Panc1 (cell line): ENCODE measurements at regions not wholly inside any gene's neighbourhood (a gene's known extent, or its start where the extent isn't known, plus 50 kb on each side); places are given as distances from the start of the nearest gene placed in this dataset.

ENCODE experiments used
- POLR2AphosphoS5 ChIP-seq: IDR thresholded peaks from 2 replicates; pipeline ENCODE4 v1.6.1; 2012; ENCODE audit warnings: mild to moderate bottlenecking, low read depth, low read length, moderate library complexity
- TCF7L2 ChIP-seq: IDR thresholded peaks from 2 replicates; pipeline ENCODE4 v1.6.1; 2011; ENCODE audit warnings: mild to moderate bottlenecking, low read depth, low read length, inconsistent platforms
- TF ChIP-seq, protein P1 (sequence below): fragments of 450-650 bp; IDR thresholded peaks from 2 replicates; pipeline ENCODE4 v1.5.1; 2017; ENCODE audit warnings: mild to moderate bottlenecking

DNA sequence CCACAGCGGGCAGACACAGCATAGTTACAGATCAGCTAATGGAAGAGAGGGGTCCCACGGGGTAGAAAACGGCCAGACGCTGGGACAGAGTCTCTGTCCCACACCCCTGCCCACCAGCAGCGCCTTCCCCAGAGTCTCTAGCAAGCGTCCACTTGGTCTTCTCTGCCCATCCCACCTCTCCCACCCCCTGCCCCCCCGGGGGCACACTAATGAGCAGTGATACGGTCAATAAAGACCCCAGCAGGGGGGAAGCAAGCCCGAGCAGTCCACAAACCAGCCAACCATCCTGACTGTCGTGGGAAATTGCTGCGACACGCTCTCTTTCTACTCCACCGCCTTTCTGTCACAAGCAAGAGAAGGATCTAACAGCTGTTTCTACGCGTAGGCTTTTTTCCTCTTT is 374.7 kb downstream of the NPHP4 start:
- TF ChIP-seq TCF7L2, result no peak
- TF ChIP-seq, protein P1, sequence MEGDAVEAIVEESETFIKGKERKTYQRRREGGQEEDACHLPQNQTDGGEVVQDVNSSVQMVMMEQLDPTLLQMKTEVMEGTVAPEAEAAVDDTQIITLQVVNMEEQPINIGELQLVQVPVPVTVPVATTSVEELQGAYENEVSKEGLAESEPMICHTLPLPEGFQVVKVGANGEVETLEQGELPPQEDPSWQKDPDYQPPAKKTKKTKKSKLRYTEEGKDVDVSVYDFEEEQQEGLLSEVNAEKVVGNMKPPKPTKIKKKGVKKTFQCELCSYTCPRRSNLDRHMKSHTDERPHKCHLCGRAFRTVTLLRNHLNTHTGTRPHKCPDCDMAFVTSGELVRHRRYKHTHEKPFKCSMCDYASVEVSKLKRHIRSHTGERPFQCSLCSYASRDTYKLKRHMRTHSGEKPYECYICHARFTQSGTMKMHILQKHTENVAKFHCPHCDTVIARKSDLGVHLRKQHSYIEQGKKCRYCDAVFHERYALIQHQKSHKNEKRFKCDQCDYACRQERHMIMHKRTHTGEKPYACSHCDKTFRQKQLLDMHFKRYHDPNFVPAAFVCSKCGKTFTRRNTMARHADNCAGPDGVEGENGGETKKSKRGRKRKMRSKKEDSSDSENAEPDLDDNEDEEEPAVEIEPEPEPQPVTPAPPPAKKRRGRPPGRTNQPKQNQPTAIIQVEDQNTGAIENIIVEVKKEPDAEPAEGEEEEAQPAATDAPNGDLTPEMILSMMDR, result no peak
- TF ChIP-seq POLR2AphosphoS5, result no peak
